Ureter (tissue), 1 donor: ENCODE measurements at regions not wholly inside any gene's neighbourhood (a gene's known extent, or its start where the extent isn't known, plus 50 kb on each side); places are given as distances from the start of the nearest gene placed in this dataset.

Experiments used
- DNase-seq: peaks from one replicate; pipeline ENCODE4 v3.0.0-alpha.2; 2020; ENCODE audit warnings: low spot score
- donor health status: DM: yes; HTN: yes; CAD: no.

GRCh38 chr12:74906224-74906623 is 303.4 kb downstream of the KCNC2 start:
- no peak for DNase-seq

GRCh38 chr12:74910831-74911230 is 298.8 kb downstream of the KCNC2 start:
- DNase-seq: no peak

- DNase-seq: no peak
Measured at GRCh38 chr12:74914378-74914777, 295.3 kb downstream of the KCNC2 start.

- no peak for DNase-seq
Measured at GRCh38 chr12:74915718-74916117, 293.9 kb downstream of the KCNC2 start.

GRCh38 chr12:74917743-74918142 is 291.9 kb downstream of the KCNC2 start:
- DNase-seq: no peak

- DNase-seq: no peak
Measured at GRCh38 chr12:74918291-74918690, 291.3 kb downstream of the KCNC2 start.

- DNase-seq: no peak
Measured at GRCh38 chr12:74922117-74922516, 287.5 kb downstream of the KCNC2 start.

- DNase-seq: no peak
Measured at GRCh38 chr12:74922642-74923041, 287.0 kb downstream of the KCNC2 start.

GRCh38 chr12:74941670-74942069 is 268.0 kb downstream of the KCNC2 start:
- no peak for DNase-seq

- no peak for DNase-seq
Measured at GRCh38 chr12:74945771-74946198, 263.9 kb downstream of the KCNC2 start.

GRCh38 chr12:74953697-74954096 is 255.9 kb downstream of the KCNC2 start:
- DNase-seq: no peak

GRCh38 chr12:74957231-74957630 is 252.4 kb downstream of the KCNC2 start:
- DNase-seq: no peak

GRCh38 chr12:74957634-74958033 is 252.0 kb downstream of the KCNC2 start:
- DNase-seq: no peak

GRCh38 chr12:74959657-74960056 is 250.0 kb downstream of the KCNC2 start:
- no peak for DNase-seq

- no peak for DNase-seq
Measured at GRCh38 chr12:74963304-74963703, 246.3 kb downstream of the KCNC2 start.

GRCh38 chr12:74963867-74964331 is 245.7 kb downstream of the KCNC2 start:
- no peak for DNase-seq

- DNase-seq: no peak
Measured at GRCh38 chr12:74964390-74964789, 245.2 kb downstream of the KCNC2 start.

- DNase-seq: no peak
Measured at GRCh38 chr12:74971201-74971600, 238.4 kb downstream of the KCNC2 start.

GRCh38 chr12:74977832-74978481 is 231.7 kb downstream of the KCNC2 start:
- no peak for DNase-seq

GRCh38 chr12:74980510-74980909 is 229.1 kb downstream of the KCNC2 start:
- no peak for DNase-seq

GRCh38 chr12:74981541-74981940 is 228.1 kb downstream of the KCNC2 start:
- DNase-seq: no peak

- no peak for DNase-seq
Measured at GRCh38 chr12:74983917-74984316, 225.7 kb downstream of the KCNC2 start.

- DNase-seq: no peak
Measured at GRCh38 chr12:74984631-74985030, 225.0 kb downstream of the KCNC2 start.
